Brain microvascular endothelial cell (primary cell): ENCODE measurements at regions not wholly inside any gene's neighbourhood (a gene's known extent, or its start where the extent isn't known, plus 50 kb on each side); places are given as distances from the start of the nearest gene placed in this dataset.

Experiments
- DNase-seq: peaks from one replicate; pipeline ENCODE4 v3.0.0-alpha.2; 2020
- H3K27ac ChIP-seq: fragments of 250-450 bp; sonication (Bioruptor Pico); 2 replicates; pipeline ENCODE4 v1.5.1; 2020; ENCODE audit warnings: mild to moderate bottlenecking, moderate library complexity
- H3K27me3 ChIP-seq: fragments of 250-450 bp; sonication (Bioruptor Pico); replicated peaks from 2 replicates; pipeline ENCODE4 v1.5.1; 2020; ENCODE audit warnings: mild to moderate bottlenecking
- H3K36me3 ChIP-seq: fragments of 250-450 bp; sonication (Bioruptor Pico); replicated peaks from 2 replicates; pipeline ENCODE4 v1.5.1; 2020; ENCODE audit warnings: mild to moderate bottlenecking
- H3K4me3 ChIP-seq: 2 replicates; pipeline ENCODE4 v1.5.1; 2011; ENCODE audit warnings: low read depth, mild to moderate bottlenecking, control low read depth, low read length, moderate library complexity
- in situ Hi-C: cut with HindIII; loops from 2 replicates; pipeline ENCODE4 v1.10.0; 2017; ENCODE audit warnings: low sequenced_read_pairs, low pct_ligation_motif_present
- TF ChIP-seq, protein P1 (sequence below): IDR thresholded peaks from 2 replicates; pipeline ENCODE4 v1.5.1; 2011; ENCODE audit warnings: low read depth, mild to moderate bottlenecking, moderate library complexity, low read length, control low read depth, inconsistent platforms; ENCODE audit errors: missing control alignments

DNA sequence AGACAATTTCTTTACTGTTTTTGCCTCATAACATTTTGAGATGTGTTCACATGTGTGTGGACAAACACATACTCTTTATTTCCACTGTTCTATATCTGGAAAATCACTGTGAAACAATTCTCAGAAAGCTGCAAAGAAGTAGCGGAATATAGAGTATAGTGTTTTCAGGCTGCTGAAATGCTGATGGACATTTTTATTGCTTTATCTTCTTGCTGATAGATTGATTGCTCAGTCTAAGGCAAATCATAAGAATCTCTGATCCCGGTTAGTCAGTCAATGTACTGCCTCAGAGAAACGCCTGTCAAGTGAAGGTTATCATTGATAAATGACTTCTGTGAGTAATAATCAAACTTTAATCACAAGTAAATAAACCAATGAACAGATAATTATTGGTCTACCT is 364.9 kb upstream of the CTNND2 start:
- no peak overlapping the region for H3K4me3 ChIP-seq
- no peak for DNase-seq
- TF ChIP-seq, protein P1, sequence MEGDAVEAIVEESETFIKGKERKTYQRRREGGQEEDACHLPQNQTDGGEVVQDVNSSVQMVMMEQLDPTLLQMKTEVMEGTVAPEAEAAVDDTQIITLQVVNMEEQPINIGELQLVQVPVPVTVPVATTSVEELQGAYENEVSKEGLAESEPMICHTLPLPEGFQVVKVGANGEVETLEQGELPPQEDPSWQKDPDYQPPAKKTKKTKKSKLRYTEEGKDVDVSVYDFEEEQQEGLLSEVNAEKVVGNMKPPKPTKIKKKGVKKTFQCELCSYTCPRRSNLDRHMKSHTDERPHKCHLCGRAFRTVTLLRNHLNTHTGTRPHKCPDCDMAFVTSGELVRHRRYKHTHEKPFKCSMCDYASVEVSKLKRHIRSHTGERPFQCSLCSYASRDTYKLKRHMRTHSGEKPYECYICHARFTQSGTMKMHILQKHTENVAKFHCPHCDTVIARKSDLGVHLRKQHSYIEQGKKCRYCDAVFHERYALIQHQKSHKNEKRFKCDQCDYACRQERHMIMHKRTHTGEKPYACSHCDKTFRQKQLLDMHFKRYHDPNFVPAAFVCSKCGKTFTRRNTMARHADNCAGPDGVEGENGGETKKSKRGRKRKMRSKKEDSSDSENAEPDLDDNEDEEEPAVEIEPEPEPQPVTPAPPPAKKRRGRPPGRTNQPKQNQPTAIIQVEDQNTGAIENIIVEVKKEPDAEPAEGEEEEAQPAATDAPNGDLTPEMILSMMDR: no peak
- in situ Hi-C loops: no loop called here
- H3K27ac ChIP-seq: no peak overlapping the region
- H3K27me3 ChIP-seq: no peaks in the 10 kb centered on the region
- H3K36me3 ChIP-seq: no peaks in the 10 kb centered on the region

DNA sequence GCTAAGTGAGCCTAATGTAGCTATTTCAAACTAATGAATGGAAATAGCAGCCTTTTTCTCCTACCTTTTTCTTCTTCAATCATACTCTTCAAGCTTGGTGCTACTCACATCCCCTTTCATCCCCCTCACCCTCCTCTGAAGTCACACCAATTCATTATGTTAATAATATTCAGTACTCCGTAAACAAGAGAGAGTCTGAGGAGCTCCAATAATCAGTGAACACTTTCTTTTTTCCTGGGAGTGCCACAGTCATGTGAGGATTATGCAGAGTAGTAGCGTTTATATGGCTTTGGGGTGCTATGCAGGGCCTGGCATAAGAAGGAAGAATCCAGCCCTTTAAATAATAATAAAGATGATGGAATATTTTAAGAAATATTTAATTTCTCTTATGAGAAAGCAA is 354.3 kb upstream of the CTNND2 start:
- TF ChIP-seq, protein P1: no peak
- in situ Hi-C loops: no loop called here

DNA sequence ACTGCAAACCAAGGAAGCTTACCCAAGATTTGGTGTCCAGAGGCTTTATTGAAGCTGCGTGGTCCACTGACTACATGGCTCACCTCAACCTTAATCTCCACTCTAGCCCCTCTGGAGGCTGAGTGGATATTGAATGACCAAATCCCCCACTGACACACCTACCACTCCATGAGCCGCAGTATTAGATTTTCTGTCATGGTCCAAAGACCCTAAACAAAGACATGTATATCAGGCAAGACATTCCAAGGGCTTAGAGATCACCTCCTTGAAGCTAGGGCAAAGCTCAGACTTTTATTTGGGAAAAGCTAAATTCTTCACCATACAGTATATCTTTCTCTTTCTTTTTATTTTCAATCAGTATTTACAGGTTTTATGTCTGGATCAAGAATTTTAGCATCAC is 346.2 kb upstream of the CTNND2 start:
- H3K27me3 ChIP-seq: no peaks in the 10 kb centered on the region
- DNase-seq: no peak
- H3K36me3 ChIP-seq: no peaks in the 10 kb centered on the region
- in situ Hi-C loops: no loop called here
- no peak overlapping the region for H3K4me3 ChIP-seq
- no peak overlapping the region for H3K27ac ChIP-seq
- TF ChIP-seq, protein P1: no peak

More for the DNA sequence above, 354.3 kb upstream of the CTNND2 start:
- Histone ChIP-seq H3K4me3 (no peak overlapping the region), H3K27ac (no peak overlapping the region), H3K36me3 (no peaks in the 10 kb centered on the region), H3K27me3 (no peaks in the 10 kb centered on the region)
- no peak for DNase-seq

DNA sequence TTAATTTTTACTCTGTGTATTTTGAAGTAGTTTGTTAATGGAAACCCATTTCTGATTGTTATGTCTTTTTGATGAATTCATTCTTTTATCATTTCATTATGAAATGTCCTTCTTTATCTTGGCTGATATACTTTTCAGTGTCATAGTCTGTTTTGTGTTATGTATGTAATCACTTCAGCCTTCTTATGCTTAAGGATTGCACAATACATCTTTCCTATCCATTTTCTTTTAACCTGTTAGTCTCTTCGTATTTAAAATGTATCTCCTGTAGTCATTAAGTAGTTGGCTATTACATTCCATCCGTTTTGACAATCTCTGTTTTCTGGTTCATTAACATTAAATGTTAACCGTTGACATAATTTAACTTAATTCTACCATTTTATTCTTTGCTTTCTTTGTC is 344.6 kb upstream of the CTNND2 start:
- Histone ChIP-seq H3K27me3 (no peaks in the 10 kb centered on the region), H3K27ac (no peak overlapping the region), H3K36me3 (no peaks in the 10 kb centered on the region), H3K4me3 (no peak overlapping the region)
- in situ Hi-C loops: no loop called here
- TF ChIP-seq, protein P1: no peak
- DNase-seq: no peak

DNA sequence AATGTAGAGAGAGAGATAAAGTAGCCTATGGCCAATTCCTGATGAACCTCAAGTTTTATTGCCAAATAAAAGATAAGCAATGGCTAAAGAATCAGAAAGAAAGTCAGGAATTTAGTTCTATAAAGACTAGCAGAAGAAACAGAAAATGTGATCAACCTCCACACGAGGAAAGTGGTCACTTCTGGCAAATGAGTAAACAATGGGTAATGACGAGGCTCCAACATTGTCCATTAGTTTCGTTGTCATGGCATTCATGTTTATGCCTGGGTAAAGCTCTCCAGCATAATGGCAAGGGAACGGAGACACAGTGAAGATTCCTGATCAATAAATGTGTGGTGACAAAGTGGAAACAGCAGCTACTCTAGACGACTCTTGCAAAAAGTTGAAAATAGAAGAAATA is 341.8 kb upstream of the CTNND2 start:
- DNase-seq: no peak
- TF ChIP-seq, protein P1: no peak
- Histone ChIP-seq H3K36me3 (no peaks in the 10 kb centered on the region), H3K27me3 (no peaks in the 10 kb centered on the region), H3K27ac (no peak overlapping the region), H3K4me3 (no peak overlapping the region)
- in situ Hi-C loops: no loop called here

DNA sequence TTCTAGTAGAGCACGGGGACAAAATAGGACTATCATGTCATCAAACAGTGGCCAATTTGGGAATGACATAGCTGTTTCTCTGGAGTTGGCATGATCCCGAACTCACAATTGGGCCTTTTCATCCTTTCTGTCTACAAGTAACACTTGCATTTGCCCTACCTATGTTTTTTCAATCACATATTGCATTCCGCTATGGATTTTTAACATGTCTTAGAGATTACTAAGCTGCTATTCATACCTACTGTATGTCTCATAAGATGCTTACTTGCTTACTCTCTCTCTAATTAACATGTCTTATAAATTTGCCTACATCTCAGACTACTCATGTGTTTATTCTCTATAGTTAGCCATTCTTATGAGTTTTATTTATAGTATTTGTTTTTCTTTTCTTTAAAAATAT is 341.2 kb upstream of the CTNND2 start:
- no peak for DNase-seq
- in situ Hi-C loops: no loop called here
- TF ChIP-seq, protein P1: no peak
- no peaks in the 10 kb centered on the region for H3K27me3 ChIP-seq
- no peak overlapping the region for H3K27ac ChIP-seq
- H3K4me3 ChIP-seq: no peak overlapping the region
- H3K36me3 ChIP-seq: no peaks in the 10 kb centered on the region
